ENCODE measurements at regions not wholly inside any gene's neighbourhood (a gene's known extent, or its start where the extent isn't known, plus 50 kb on each side); places are given as distances from the start of the nearest gene placed in this dataset.
"Not testable (repeated sequence)": the region's sequence is repeated elsewhere in the genome, so short reads cannot be mapped to it uniquely, and the experiment has no call there.

- H2BK120ac ChIP-seq (ENCODE audit: low read depth, low read length), result no peak overlapping the region
- no peaks in the 10 kb centered on the region for H3K27me3 ChIP-seq (ENCODE audit: control insufficient read depth in 1 of 2, insufficient read depth in 1 of 2, low read length in 2 of 2)
- H3K4me1 ChIP-seq (ENCODE audit: control insufficient read depth, insufficient read depth, low read depth, low read length), result no peaks in the 10 kb centered on the region
- H2AK5ac ChIP-seq (ENCODE audit: low read length, severe bottlenecking), result no peak overlapping the region
- no peak overlapping the region for H3K27ac ChIP-seq (ENCODE audit: low read length, poor library complexity, severe bottlenecking)
- H3K4me2 ChIP-seq (ENCODE audit: low read length, poor library complexity, severe bottlenecking), result no peak overlapping the region
- no peaks in the 10 kb centered on the region for H3K79me1 ChIP-seq (replicated peaks; ENCODE audit: low read length, poor library complexity, severe bottlenecking)
- no peak overlapping the region for H2BK5ac ChIP-seq (ENCODE audit: low read depth, low read length, poor library complexity, severe bottlenecking)
- H2AFZ ChIP-seq (ENCODE audit: low read depth, low read length), result no peak overlapping the region
- H4K8ac ChIP-seq (ENCODE audit: low read length), result no peak overlapping the region
- H2BK12ac ChIP-seq (ENCODE audit: low read length in 2 of 2), result no peak overlapping the region
- no peak overlapping the region for H3K14ac ChIP-seq (ENCODE audit: low read length in 2 of 2)
- DNase-seq, result no peak
- no peak overlapping the region for H3K18ac ChIP-seq (ENCODE audit: low read depth in 1 of 2, low read length in 2 of 2)
- no peak overlapping the region for H3K23ac ChIP-seq (ENCODE audit: low read length in 2 of 2)
- 89% methylated on average over 19 of the region's 21 CpGs for WGBS
- no peaks in the 10 kb centered on the region for H3K9me3 ChIP-seq (ENCODE audit: control insufficient read depth, low read length)
- no peak overlapping the region for H3K9ac ChIP-seq (ENCODE audit: low read length)
- H4K91ac ChIP-seq (ENCODE audit: low read length), result no peak overlapping the region
- no peak overlapping the region for H3K4me3 ChIP-seq (ENCODE audit: insufficient read depth in 1 of 2, low read depth in 1 of 2, low read length in 2 of 2)
- H3K4ac ChIP-seq (ENCODE audit: low read depth in 1 of 2, low read length in 2 of 2), result no peak overlapping the region
- no peaks in the 10 kb centered on the region for H3K36me3 ChIP-seq (ENCODE audit: control insufficient read depth in 1 of 2, insufficient read depth in 2 of 2, low read depth in 1 of 2, low read length in 2 of 2)
- H2BK15ac ChIP-seq (ENCODE audit: low read depth, poor library complexity, severe bottlenecking), result no peak overlapping the region
These were observed 549.5 kb upstream of the GNPDA2 start for GRCh38 chr4:45275862-45276261.

- H2BK120ac ChIP-seq (ENCODE audit: low read depth, low read length); H2AFZ ChIP-seq (ENCODE audit: low read depth, low read length); H3K27me3 ChIP-seq (ENCODE audit: control insufficient read depth in 1 of 2, insufficient read depth in 1 of 2, low read length in 2 of 2); H3K9ac ChIP-seq (ENCODE audit: low read length); H2BK12ac ChIP-seq (ENCODE audit: low read length in 2 of 2); H3K14ac ChIP-seq (ENCODE audit: low read length in 2 of 2); H3K4me3 ChIP-seq (ENCODE audit: insufficient read depth in 1 of 2, low read depth in 1 of 2, low read length in 2 of 2); H3K18ac ChIP-seq (ENCODE audit: low read depth in 1 of 2, low read length in 2 of 2); H3K4me2 ChIP-seq (ENCODE audit: low read length, poor library complexity, severe bottlenecking); DNase-seq; H3K4me1 ChIP-seq (ENCODE audit: control insufficient read depth, insufficient read depth, low read depth, low read length); H3K23ac ChIP-seq (ENCODE audit: low read length in 2 of 2); H3K36me3 ChIP-seq (ENCODE audit: control insufficient read depth in 1 of 2, insufficient read depth in 2 of 2, low read depth in 1 of 2, low read length in 2 of 2); H2BK15ac ChIP-seq (ENCODE audit: low read depth, poor library complexity, severe bottlenecking); H3K79me1 ChIP-seq (replicated peaks; ENCODE audit: low read length, poor library complexity, severe bottlenecking); H2BK5ac ChIP-seq (ENCODE audit: low read depth, low read length, poor library complexity, severe bottlenecking); H4K91ac ChIP-seq (ENCODE audit: low read length); H2AK5ac ChIP-seq (ENCODE audit: low read length, severe bottlenecking); H4K8ac ChIP-seq (ENCODE audit: low read length); H3K27ac ChIP-seq (ENCODE audit: low read length, poor library complexity, severe bottlenecking); H3K4ac ChIP-seq (ENCODE audit: low read depth in 1 of 2, low read length in 2 of 2); H3K9me3 ChIP-seq (ENCODE audit: control insufficient read depth, low read length): not testable (repeated sequence)
- WGBS, result 75% methylated on average over 3 of the region's 3 CpGs
These were observed 521.8 kb upstream of the GNPDA2 start for GRCh38 chr4:45248106-45248505.

GRCh38 chr4:45241976-45242375, 515.6 kb upstream of the GNPDA2 start:
- no peak overlapping the region for H3K18ac ChIP-seq (ENCODE audit: low read depth in 1 of 2, low read length in 2 of 2)
- H3K9me3 ChIP-seq (ENCODE audit: control insufficient read depth, low read length), result peaks cover 6% of the 10 kb centered on the region

GRCh38 chr4:45229206-45229605, 502.9 kb upstream of the GNPDA2 start:
- Histone ChIP-seq H3K27ac (ENCODE audit: low read length, poor library complexity, severe bottlenecking) (no peak overlapping the region), H3K27me3 (ENCODE audit: control insufficient read depth in 1 of 2, insufficient read depth in 1 of 2, low read length in 2 of 2) (no peaks in the 10 kb centered on the region), H3K4me1 (ENCODE audit: control insufficient read depth, insufficient read depth, low read depth, low read length) (no peaks in the 10 kb centered on the region), H2AFZ (ENCODE audit: low read depth, low read length) (no peak overlapping the region), H2AK5ac (ENCODE audit: low read length, severe bottlenecking) (no peak overlapping the region), H4K91ac (ENCODE audit: low read length) (no peak overlapping the region), H2BK5ac (ENCODE audit: low read depth, low read length, poor library complexity, severe bottlenecking) (no peak overlapping the region), H3K23ac (ENCODE audit: low read length in 2 of 2) (no peak overlapping the region), H2BK12ac (ENCODE audit: low read length in 2 of 2) (no peak overlapping the region), H3K36me3 (ENCODE audit: control insufficient read depth in 1 of 2, insufficient read depth in 2 of 2, low read depth in 1 of 2, low read length in 2 of 2) (no peaks in the 10 kb centered on the region), H3K9me3 (ENCODE audit: control insufficient read depth, low read length) (no peaks in the 10 kb centered on the region), H3K9ac (ENCODE audit: low read length) (no peak overlapping the region), H3K4me3 (ENCODE audit: insufficient read depth in 1 of 2, low read depth in 1 of 2, low read length in 2 of 2) (no peak overlapping the region), H3K79me1 (replicated peaks; ENCODE audit: low read length, poor library complexity, severe bottlenecking) (no peaks in the 10 kb centered on the region), H3K14ac (ENCODE audit: low read length in 2 of 2) (no peak overlapping the region), H3K4me2 (ENCODE audit: low read length, poor library complexity, severe bottlenecking) (no peak overlapping the region), H3K4ac (ENCODE audit: low read depth in 1 of 2, low read length in 2 of 2) (no peak overlapping the region), H3K18ac (ENCODE audit: low read depth in 1 of 2, low read length in 2 of 2) (no peak overlapping the region), H2BK15ac (ENCODE audit: low read depth, poor library complexity, severe bottlenecking) (no peak overlapping the region), H4K8ac (ENCODE audit: low read length) (no peak overlapping the region), H2BK120ac (ENCODE audit: low read depth, low read length) (no peak overlapping the region)
- no CpG with 5 or more reads among the region's 1 CpG for WGBS
- DNase-seq, result no peak

More at GRCh38 chr4:45241976-45242375, 515.6 kb upstream of the GNPDA2 start:
- Histone ChIP-seq H2BK15ac (ENCODE audit: low read depth, poor library complexity, severe bottlenecking) (no peak overlapping the region), H3K27ac (ENCODE audit: low read length, poor library complexity, severe bottlenecking) (no peak overlapping the region), H4K91ac (ENCODE audit: low read length) (no peak overlapping the region), H4K8ac (ENCODE audit: low read length) (no peak overlapping the region), H3K36me3 (ENCODE audit: control insufficient read depth in 1 of 2, insufficient read depth in 2 of 2, low read depth in 1 of 2, low read length in 2 of 2) (no peaks in the 10 kb centered on the region), H3K23ac (ENCODE audit: low read length in 2 of 2) (no peak overlapping the region), H2AK5ac (ENCODE audit: low read length, severe bottlenecking) (no peak overlapping the region), H2AFZ (ENCODE audit: low read depth, low read length) (no peak overlapping the region), H3K4me1 (ENCODE audit: control insufficient read depth, insufficient read depth, low read depth, low read length) (no peaks in the 10 kb centered on the region), H2BK5ac (ENCODE audit: low read depth, low read length, poor library complexity, severe bottlenecking) (no peak overlapping the region), H3K4me3 (ENCODE audit: insufficient read depth in 1 of 2, low read depth in 1 of 2, low read length in 2 of 2) (no peak overlapping the region), H3K4ac (ENCODE audit: low read depth in 1 of 2, low read length in 2 of 2) (no peak overlapping the region), H3K4me2 (ENCODE audit: low read length, poor library complexity, severe bottlenecking) (no peak overlapping the region), H3K27me3 (ENCODE audit: control insufficient read depth in 1 of 2, insufficient read depth in 1 of 2, low read length in 2 of 2) (no peaks in the 10 kb centered on the region), H2BK12ac (ENCODE audit: low read length in 2 of 2) (no peak overlapping the region), H3K79me1 (replicated peaks; ENCODE audit: low read length, poor library complexity, severe bottlenecking) (no peaks in the 10 kb centered on the region), H3K9ac (ENCODE audit: low read length) (no peak overlapping the region), H2BK120ac (ENCODE audit: low read depth, low read length) (no peak overlapping the region), H3K14ac (ENCODE audit: low read length in 2 of 2) (no peak overlapping the region)
- DNase-seq, result no peak

Measured in mesenchymal stem cell (in vitro differentiated cells and primary cell).